HG02852 (cell line): ENCODE measurements at regions not wholly inside any gene's neighbourhood (a gene's known extent, or its start where the extent isn't known, plus 50 kb on each side); places are given as distances from the start of the nearest gene placed in this dataset.

ENCODE experiments used
- ATAC-seq: cut with Tn5 transposase; IDR thresholded peaks from one replicate; pipeline ENCODE4 v1.9.1; 2021; ENCODE audit warnings: mild to moderate bottlenecking, moderate library complexity; ENCODE audit not compliant: unreplicated experiment

- no peak for ATAC-seq
Observed at GRCh38 chr2:184481865-184482264, 116.5 kb upstream of the ZNF804A start.

DNA sequence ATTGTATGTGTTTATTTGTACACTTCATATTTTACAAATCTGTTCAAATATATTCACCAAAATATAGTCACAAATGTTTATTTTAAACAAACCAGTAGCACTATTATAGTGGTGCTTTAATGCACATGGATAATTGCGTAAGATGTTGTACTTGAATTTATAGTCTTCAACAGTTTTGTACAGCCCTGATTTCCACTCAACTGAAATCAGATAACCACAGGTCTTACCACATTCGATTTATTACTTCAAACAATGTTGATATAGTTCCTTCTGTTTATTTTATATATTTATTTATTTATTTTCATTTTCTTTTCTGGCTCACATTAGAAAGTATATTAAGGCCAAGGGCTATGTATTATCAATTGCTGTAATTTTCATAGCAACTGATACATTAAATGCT, 99.4 kb upstream of the ZNF804A start:
- ATAC-seq = no peak

- ATAC-seq = no peak
Observed at GRCh38 chr2:184504252-184504651, 94.1 kb upstream of the ZNF804A start.

DNA sequence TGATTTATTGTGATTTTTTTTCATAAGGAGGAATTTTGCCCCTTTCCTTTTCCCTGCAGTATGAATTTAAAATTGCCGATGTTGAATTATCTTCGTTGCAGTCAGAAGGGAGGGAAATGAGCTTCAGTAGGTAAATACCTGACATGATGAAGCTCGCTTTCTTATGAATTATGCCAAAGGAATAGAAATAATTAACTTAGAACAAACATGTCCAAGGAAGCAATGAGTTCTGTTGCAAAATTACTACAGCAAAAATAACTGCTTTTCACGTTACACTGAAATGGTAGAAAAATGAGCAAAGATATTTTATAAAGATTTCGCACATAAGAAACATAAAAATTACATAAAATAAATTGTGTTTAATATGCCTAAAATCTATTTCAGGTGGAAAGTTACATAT, 91.1 kb upstream of the ZNF804A start:
- ATAC-seq = no peak

DNA sequence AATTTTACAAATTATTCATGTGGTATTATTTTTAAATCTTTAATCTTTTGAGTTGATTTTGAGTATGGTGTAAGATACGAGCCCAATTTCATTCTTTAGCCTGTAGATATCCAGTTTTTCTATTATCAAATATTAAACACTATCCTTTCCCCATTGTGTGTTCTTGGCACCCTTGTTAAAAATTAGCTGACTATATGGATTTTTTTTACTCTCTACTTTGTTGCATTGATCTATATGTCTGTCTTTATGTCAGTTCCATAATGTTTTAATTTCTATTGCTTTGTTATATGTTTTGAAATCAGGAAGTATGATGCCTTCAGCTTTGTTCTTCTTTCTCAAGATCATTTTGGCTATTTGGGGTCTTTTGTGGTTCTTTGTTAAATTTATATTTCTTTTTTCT, 80.9 kb upstream of the ZNF804A start:
- no peak for ATAC-seq

GRCh38 chr2:184520441-184520840, 77.9 kb upstream of the ZNF804A start:
- no peak for ATAC-seq

DNA sequence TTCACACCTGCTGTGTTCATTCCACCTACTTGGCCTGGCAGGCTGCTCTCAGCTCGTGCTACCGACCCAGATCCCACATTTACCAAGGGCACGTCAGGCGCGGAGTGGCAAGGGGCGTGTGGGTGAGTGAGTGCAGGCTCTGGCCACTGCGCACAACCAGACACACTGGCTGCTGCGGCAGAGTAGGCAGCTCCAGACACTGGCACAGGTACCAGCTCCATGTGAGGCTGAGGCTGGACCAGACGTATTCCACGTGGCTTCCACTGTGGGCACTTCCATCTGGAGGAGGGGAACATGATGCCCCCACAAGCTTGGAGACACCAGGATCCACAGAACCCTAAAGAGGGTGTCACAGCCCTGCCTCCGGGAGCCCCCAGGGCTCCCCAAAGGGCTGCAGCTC, 74.6 kb upstream of the ZNF804A start:
- ATAC-seq = no peak

GRCh38 chr2:184524551-184525382, 73.6 kb upstream of the ZNF804A start:
- no peak for ATAC-seq

- ATAC-seq = no peak
Observed at GRCh38 chr2:184527058-184527457, 71.3 kb upstream of the ZNF804A start.

GRCh38 chr2:184528119-184528518, 70.2 kb upstream of the ZNF804A start:
- no peak for ATAC-seq

GRCh38 chr2:184530239-184530638, 68.1 kb upstream of the ZNF804A start:
- ATAC-seq = no peak

- ATAC-seq = no peak
Observed at GRCh38 chr2:184530959-184531358, 67.4 kb upstream of the ZNF804A start.

DNA sequence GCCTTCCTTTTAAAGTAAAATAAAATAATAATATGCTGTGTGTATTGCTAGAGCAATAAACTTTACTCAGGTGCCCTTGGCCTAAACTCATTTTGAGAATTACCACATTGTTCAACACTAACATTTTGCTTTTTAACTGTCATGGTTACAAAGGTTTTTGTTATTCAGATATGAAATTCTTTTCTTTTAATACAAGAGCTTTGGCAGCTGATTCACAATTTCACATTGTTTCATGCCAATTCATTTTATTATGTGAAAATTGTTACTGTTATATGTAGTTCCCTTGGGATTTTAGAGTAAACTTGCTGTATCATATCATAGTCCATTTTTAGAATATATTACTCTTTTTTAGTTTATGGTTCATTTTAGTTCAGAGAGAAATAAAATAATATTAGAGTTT, 65.8 kb upstream of the ZNF804A start:
- ATAC-seq = no peak

GRCh38 chr2:184534986-184535385, 63.3 kb upstream of the ZNF804A start:
- no peak for ATAC-seq

DNA sequence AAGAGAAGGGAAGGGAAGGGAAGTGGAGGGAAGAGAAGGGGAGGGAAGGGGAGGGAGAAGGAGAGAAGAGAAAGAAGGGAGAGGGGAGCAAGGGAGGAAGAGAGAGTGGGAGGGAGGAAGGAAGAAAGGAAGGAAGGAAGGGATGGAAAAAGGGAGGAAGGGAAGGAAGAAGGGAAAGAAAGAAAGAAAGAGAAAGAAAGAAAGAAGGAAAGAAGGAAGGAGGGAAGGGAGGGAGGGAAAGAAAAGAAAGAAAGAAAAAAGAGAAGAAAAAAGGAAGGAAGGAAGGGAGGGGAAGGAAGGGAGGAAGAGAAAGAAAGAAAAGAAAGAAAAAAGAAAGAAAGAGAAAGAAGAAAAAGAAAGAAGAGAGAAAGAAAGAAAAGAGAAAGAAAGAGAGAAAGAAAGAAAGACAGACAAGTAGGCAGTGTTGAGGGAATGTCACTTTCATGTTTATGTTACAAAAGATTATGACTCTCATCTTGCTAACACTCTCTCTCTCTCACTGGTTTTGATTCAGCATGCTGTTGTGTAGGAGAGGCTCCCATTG, 58.0 kb upstream of the ZNF804A start:
- ATAC-seq = no peak

GRCh38 chr2:184541591-184541990, 56.7 kb upstream of the ZNF804A start:
- no peak for ATAC-seq

DNA sequence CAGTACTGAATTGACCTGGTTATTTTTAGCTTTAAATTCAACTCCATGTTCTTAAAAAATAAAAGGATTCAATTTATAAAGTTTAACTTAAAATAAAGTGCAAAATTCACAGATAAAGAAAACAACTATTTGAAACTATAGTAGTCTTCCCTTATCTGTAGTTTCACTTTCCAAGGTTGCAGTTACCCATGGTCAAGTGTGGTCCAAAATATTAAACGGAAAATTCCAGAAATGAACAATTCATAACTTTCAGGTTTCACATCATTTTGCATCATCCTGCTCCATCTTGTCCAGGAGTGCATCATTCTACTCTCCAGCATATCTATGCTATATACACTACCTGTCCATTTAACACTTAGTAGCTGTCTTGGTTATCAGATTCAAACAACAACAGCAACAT, 54.5 kb upstream of the ZNF804A start:
- ATAC-seq = no peak
